NCI-H1694 treated with DMSO at 0.1 percent for 48 hours (cell line): ENCODE measurements at regions not wholly inside any gene's neighbourhood (a gene's known extent, or its start where the extent isn't known, plus 50 kb on each side); places are given as distances from the start of the nearest gene placed in this dataset.

Experiments
- DNase-seq: peaks from one replicate; lab custom pipeline; 2025; lab: John Stamatoyannopoulos, UW

GRCh38 chr13:53501387-53501786, 472.8 kb downstream of the OLFM4 start:
- DNase-seq = no peak

- DNase-seq = no peak
Observed at GRCh38 chr13:53507741-53508140, 479.1 kb downstream of the OLFM4 start.

GRCh38 chr13:53512635-53513034, 484.0 kb downstream of the OLFM4 start:
- no peak for DNase-seq

DNA sequence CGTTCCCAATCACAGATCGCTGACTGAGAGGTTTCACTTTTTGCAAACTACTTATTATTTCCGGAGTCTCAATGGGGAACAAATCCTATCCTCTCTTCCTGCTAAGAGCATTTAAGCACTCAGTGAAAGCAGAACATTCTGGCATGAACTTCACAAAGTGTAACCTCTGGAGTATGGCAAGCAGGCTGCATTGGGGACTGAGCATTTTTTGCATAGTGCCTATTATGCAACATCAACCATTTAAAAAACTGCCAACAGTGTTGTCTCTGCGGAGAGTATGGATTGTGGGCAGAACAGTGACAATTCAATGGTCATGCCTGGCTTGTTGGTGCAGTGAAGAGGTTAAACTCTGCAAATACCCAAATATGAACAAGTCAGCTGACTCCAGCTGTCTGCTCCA, 484.6 kb downstream of the OLFM4 start:
- DNase-seq = no peak

DNA sequence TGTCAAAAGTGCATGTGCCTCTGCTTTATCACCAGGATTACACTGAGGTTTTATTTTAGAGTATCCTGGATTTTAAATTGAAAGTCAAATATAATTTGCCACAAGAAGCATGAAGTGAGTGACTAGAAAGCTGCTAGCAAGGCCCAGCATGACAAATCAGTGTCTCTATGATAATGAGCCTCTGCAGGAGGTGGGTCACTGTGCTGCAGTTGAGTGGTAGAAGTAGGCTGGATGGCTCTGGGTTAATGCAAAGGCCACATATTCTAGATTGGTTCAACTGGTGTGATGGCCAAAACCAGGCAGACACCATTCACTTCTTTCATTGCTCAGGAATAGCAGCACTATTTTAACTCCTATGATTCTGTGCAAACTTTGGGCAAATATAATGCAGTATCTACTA, 491.5 kb downstream of the OLFM4 start:
- DNase-seq = no peak

DNA sequence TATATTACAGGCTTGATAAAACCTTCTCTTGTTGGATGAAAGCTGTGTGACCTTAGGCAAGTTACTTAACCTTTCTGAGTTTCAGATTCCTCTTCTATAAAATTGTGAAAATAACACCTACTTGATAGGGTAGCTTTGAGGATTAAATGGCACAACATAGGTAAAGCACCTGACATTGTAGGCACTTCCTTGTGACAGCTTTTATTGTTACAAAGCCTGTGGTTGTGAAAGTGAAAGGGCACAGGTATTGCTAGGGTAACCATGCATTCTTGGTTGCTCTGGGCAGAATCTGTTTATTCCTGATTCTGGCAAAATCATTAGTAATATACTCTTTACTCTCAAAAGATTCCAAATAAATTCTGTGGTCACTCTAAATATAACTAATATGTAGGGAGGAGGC, 493.4 kb downstream of the OLFM4 start:
- DNase-seq = no peak

- DNase-seq = no peak
Observed at GRCh38 chr13:53537586-53537985, 509.0 kb downstream of the OLFM4 start.

DNA sequence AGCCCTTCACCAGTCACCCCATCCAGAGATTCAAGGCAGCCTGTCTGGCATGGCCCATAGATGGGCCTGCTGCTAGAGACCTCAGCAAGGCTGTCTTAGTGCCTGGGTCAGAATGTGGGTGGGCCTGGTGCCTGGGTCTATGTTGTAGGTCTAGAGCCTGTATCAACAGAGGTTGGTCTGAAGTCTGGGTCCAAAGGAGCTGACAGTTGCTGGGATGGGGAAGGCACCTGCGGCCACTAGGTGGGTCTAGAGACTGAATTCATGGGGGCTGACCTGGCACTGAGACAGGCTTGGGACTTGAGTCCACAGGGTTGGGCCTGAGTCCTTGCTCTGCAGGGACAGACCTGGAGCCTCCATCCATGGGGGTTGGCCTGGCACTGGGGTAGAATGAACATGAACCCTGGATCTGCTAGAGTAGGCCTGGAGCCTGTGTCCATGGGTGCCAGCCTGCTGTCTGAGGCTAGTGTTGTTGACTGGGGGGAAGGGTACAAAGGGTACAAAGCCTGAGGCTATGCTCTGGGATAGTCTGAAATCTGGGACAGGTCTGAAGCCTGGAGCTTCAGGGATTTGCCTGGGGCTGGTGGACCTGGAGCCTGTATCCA, 516.8 kb downstream of the OLFM4 start:
- DNase-seq = no peak

- no peak for DNase-seq
Observed at GRCh38 chr13:53560556-53560955, 531.9 kb downstream of the OLFM4 start.

DNA sequence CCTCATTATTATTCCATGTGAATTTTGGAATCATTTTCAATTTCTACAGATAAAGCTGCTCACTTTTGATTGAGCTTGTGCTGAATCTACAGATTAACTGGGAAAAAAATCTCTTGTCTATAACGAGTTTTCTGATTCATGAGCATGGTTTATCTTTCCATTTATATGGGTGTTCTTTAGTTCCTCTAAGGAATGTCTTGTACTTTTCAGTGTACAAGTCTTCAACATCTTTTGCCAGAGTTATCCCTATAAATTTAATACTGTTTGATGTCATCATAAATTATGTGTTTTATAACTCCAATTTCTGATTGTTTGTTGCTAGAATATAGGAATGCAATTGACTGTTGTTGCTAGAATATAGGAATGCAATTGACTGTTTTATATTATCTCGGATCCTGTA, 533.8 kb downstream of the OLFM4 start:
- DNase-seq = no peak

- DNase-seq = no peak
Observed at GRCh38 chr13:53568491-53568890, 539.9 kb downstream of the OLFM4 start.

GRCh38 chr13:53569453-53569852, 540.8 kb downstream of the OLFM4 start:
- no peak for DNase-seq

DNA sequence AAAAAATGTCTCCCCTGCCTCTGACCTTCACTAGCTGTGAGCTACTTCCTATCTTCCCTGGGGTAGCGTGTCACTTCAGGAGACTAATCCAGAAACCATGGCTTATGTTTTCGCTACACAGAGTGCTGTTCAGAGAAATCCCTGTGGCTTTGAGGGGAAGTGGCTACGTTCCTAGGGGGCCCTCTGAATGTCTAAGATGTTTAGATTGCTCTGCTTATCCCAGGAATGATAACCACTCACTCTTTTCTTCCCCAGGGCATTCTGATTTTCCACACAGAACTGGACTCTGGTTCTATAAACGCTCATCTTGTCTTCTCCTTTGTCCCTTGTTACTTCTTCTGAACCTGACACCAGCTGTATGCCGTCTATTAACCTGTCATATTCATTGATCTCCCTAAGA, 572.5 kb downstream of the OLFM4 start:
- DNase-seq = no peak

GRCh38 chr13:53605326-53605725, 576.7 kb downstream of the OLFM4 start:
- no peak for DNase-seq

DNA sequence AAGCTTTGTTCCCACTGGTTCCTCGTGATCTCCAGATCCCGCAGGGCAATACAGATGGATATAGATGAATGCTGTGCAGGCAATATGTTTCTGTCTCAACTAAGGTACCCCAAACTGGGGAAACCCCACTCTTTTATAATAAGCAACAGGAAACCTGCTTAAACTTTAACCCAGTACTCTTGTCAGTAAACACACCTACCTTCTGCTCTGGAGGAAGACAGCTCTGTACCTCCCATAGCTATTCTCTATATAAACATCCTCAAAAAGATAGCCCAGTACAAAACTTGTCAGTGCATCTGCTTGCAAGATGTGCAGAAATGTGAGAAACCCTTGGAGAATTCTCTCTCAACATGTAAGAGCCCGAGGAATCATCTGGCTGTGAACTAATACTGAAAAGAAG, 583.6 kb downstream of the OLFM4 start:
- no peak for DNase-seq

DNA sequence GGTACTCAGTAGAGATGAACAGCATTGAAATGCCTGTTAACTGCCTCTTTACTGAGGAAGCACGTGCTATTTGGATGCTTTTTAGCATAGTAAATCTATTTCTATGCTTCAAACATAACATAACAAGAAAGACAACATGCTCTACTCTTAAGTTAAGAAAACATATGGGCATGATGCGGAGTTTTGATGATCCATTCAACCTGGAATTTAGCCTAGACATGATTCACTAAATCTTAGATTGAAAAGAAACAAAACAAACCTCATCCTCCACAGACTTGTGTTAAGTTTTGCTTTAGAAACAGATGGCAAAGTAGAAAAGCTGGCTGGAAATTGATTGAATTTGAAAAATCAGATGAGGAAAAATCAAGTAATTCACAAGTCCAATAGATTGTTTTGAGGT, 593.8 kb downstream of the OLFM4 start:
- no peak for DNase-seq

DNA sequence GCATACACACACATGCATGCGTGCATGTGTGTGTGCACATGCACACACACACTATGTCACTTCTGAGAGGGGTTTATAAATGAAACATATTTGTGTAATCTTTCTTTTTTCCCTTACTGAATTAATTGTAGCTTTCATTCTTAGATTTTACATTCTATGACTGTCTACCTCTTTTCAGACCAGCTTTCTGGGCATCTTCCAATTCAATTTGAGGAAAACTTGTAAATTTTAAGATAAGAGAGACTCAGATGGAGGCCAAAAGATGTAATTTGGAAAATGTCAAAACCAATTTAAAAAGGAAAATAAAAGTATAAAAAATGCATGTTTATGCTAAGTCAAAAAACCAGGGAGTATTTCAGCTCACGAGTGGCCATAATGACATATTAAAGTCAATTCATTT, 594.5 kb downstream of the OLFM4 start:
- no peak for DNase-seq

- DNase-seq = no peak
Observed at GRCh38 chr13:53631511-53631910, 602.9 kb downstream of the OLFM4 start.

- no peak for DNase-seq
Observed at GRCh38 chr13:53638040-53638439, 609.4 kb downstream of the OLFM4 start.

- no peak for DNase-seq
Observed at GRCh38 chr13:53642306-53642705, 613.7 kb downstream of the OLFM4 start.

DNA sequence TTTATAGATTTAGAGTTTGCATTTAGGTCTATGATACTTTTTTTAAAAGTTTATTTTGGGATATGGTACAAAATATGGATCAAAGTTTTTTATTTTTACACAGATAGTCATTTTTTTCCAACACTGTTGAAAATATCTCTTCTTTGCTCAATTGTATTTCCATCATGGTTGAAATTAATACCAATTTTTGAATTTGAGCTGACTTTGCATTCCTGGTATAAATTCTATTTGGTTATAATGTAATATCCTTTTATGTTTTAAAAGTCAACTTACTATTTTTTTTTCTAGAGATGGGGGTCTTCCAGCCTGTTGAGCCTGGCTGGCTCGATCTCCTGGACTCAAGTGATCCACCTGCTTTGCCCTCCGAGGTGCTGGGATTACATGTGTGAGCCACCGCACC, 620.1 kb downstream of the OLFM4 start:
- DNase-seq = no peak

- DNase-seq = no peak
Observed at GRCh38 chr13:53672005-53672404, 643.4 kb downstream of the OLFM4 start.

DNA sequence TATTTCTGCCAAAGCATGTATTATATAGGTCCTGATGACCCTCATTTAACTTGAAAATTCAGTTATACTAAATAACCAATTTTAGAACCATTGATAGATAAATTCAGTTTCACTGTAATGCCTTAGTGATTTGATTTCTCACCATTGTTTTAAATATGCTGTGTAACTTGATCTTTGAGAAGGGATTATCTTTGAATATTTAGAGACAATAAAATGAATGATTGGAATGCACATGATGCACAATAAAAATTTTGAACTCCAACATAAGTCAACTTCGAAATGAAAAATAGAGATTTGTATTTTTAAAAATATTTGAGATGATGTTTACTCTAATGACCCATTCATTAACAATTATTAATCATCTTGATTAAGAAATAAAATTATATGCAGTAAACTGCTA, 654.5 kb downstream of the OLFM4 start:
- DNase-seq = no peak

DNA sequence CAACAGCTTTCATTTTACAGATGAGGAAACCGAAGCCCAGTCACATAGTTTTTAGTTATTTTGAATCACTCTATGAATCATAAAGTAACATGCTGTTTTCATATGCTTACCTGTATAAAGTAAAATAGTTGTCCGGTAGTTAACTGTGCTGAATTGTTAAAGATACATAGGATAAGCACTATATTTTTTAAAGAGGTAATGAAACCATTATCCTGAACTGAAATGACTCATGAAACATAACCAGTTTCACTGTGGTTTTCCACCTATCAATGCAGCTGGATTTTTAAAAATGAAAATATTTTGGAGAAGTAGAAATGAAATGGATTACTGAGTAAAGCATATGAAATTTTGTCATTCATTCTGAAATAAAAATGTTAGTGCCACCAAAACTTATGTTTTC, 655.0 kb downstream of the OLFM4 start:
- DNase-seq = no peak

GRCh38 chr13:53691417-53691816, 662.8 kb downstream of the OLFM4 start:
- DNase-seq = no peak
